Nephron (organoid): ENCODE measurements at regions not wholly inside any gene's neighbourhood (a gene's known extent, or its start where the extent isn't known, plus 50 kb on each side); places are given as distances from the start of the nearest gene placed in this dataset.
"Not testable (repeated sequence)": the region's sequence is repeated elsewhere in the genome, so short reads cannot be mapped to it uniquely, and the experiment has no call there.

ENCODE experiments used
- H3K27ac Mint-ChIP-seq, 3 experiments: 2 replicates each; pipeline ENCODE4 v1.8.0; 2020; ENCODE audit warnings: mixed read lengths in 3 of 3, mild to moderate bottlenecking in 2 of 3, moderate library complexity in 1 of 3
- H3K27me3 Mint-ChIP-seq: 2 replicates; pipeline ENCODE4 v1.8.0; 2021; ENCODE audit warnings: low read depth, mild to moderate bottlenecking, moderate library complexity, mixed read lengths
- H3K36me3 Mint-ChIP-seq: 2 replicates; pipeline ENCODE4 v1.8.0; 2020; ENCODE audit warnings: low read depth, mixed read lengths
- H3K4me1 Mint-ChIP-seq: 2 replicates; pipeline ENCODE4 v1.8.0; 2020; ENCODE audit warnings: mixed read lengths
- H3K4me3 Mint-ChIP-seq, 3 experiments: 2 replicates each; pipeline ENCODE4 v1.8.0; 2020; ENCODE audit warnings: mild to moderate bottlenecking in 3 of 3, mixed read lengths in 3 of 3, moderate library complexity in 2 of 3
- H3K9me3 Mint-ChIP-seq: 2 replicates; pipeline ENCODE4 v1.8.0; 2020; ENCODE audit warnings: mixed read lengths
- CTCF ChIP-seq, 3 experiments: fragments of 200-600 bp; sonication (generic); IDR thresholded peaks; one replicate each; pipeline ENCODE4 v1.5.0; 2021; ENCODE audit warnings: antibody characterized with exemption in 3 of 3; ENCODE audit not compliant: unreplicated experiment in 3 of 3

GRCh38 chr1:244328476-244328875 is 123.2 kb downstream of the ADSS2 start:
- Mint-ChIP-seq H3K27ac (no peak overlapping the region), H3K4me3 (no peak overlapping the region), H3K27me3 (no peaks in the 10 kb centered on the region), H3K36me3 (no peaks in the 10 kb centered on the region), H3K9me3 (peaks cover 21% of the 10 kb centered on the region), H3K4me1 (no peaks in the 10 kb centered on the region)
- no peak for TF ChIP-seq CTCF (IDR thresholded peaks at IDR 0.05; ENCODE audit: unreplicated experiment in 3 of 3)

- no peaks in the 10 kb centered on the region for H3K27me3 Mint-ChIP-seq
- no peak for TF ChIP-seq CTCF (IDR thresholded peaks at IDR 0.05; ENCODE audit: unreplicated experiment in 3 of 3)
- no peaks in the 10 kb centered on the region for H3K4me1 Mint-ChIP-seq
- peaks cover 21% of the 10 kb centered on the region for H3K9me3 Mint-ChIP-seq
- no peaks in the 10 kb centered on the region for H3K36me3 Mint-ChIP-seq
- H3K27ac Mint-ChIP-seq, result no peak overlapping the region
- H3K4me3 Mint-ChIP-seq, result no peak overlapping the region
These were observed 122.0 kb downstream of the ADSS2 start for GRCh38 chr1:244329591-244330317.

- H3K27ac Mint-ChIP-seq, result no peak overlapping the region
- no peaks in the 10 kb centered on the region for H3K4me1 Mint-ChIP-seq
- no peaks in the 10 kb centered on the region for H3K36me3 Mint-ChIP-seq
- H3K27me3 Mint-ChIP-seq, result no peaks in the 10 kb centered on the region
- no peak for TF ChIP-seq CTCF (IDR thresholded peaks at IDR 0.05; ENCODE audit: unreplicated experiment in 3 of 3)
- H3K9me3 Mint-ChIP-seq, result peaks cover 21% of the 10 kb centered on the region
- H3K4me3 Mint-ChIP-seq, result no peak overlapping the region
These were observed 121.4 kb downstream of the ADSS2 start for GRCh38 chr1:244330318-244330625.

- H3K27ac Mint-ChIP-seq, H3K27me3 Mint-ChIP-seq, H3K36me3 Mint-ChIP-seq, H3K4me3 Mint-ChIP-seq, H3K4me1 Mint-ChIP-seq: not testable (repeated sequence)
- peaks cover 16% of the 10 kb centered on the region for H3K9me3 Mint-ChIP-seq
These were observed 118.9 kb downstream of the ADSS2 start for GRCh38 chr1:244332761-244333160.

- not testable (repeated sequence) for H3K27me3 Mint-ChIP-seq, H3K4me1 Mint-ChIP-seq, H3K36me3 Mint-ChIP-seq, H3K27ac Mint-ChIP-seq, H3K4me3 Mint-ChIP-seq
- H3K9me3 Mint-ChIP-seq, result peaks cover 11% of the 10 kb centered on the region
These were observed 117.4 kb downstream of the ADSS2 start for GRCh38 chr1:244334315-244334714.

- not testable (repeated sequence) for H3K36me3 Mint-ChIP-seq, H3K4me3 Mint-ChIP-seq, H3K27ac Mint-ChIP-seq, H3K4me1 Mint-ChIP-seq, H3K27me3 Mint-ChIP-seq, H3K9me3 Mint-ChIP-seq
These were observed 116.9 kb downstream of the ADSS2 start for GRCh38 chr1:244334842-244335241.

GRCh38 chr1:244335456-244335855 is 116.3 kb downstream of the ADSS2 start:
- Mint-ChIP-seq H3K36me3 (no peaks in the 10 kb centered on the region), H3K27ac (no peak overlapping the region), H3K4me1 (no peaks in the 10 kb centered on the region), H3K9me3 (peaks cover 8% of the 10 kb centered on the region), H3K27me3 (peaks cover 3% of the 10 kb centered on the region), H3K4me3 (no peak overlapping the region)
- no peak for TF ChIP-seq CTCF (IDR thresholded peaks at IDR 0.05; ENCODE audit: unreplicated experiment in 3 of 3)
